Loucy (cell line): ENCODE measurements at regions not wholly inside any gene's neighbourhood (a gene's known extent, or its start where the extent isn't known, plus 50 kb on each side); places are given as distances from the start of the nearest gene placed in this dataset.

Experiments
- EZH2phosphoT487 ChIP-seq: fragments of 200-600 bp; IDR thresholded peaks from 2 replicates; pipeline ENCODE4 v1.6.1; 2018; ENCODE audit warnings: antibody characterized with exemption, mild to moderate bottlenecking, moderate library complexity, borderline replicate concordance
- TF ChIP-seq, protein P1 (sequence below): fragments of 200-600 bp; sonication (generic); conservative IDR thresholded peaks from 2 replicates; pipeline ENCODE4 v1.5.1; 2014; ENCODE audit warnings: mild to moderate bottlenecking, antibody characterized with exemption, low read length

DNA sequence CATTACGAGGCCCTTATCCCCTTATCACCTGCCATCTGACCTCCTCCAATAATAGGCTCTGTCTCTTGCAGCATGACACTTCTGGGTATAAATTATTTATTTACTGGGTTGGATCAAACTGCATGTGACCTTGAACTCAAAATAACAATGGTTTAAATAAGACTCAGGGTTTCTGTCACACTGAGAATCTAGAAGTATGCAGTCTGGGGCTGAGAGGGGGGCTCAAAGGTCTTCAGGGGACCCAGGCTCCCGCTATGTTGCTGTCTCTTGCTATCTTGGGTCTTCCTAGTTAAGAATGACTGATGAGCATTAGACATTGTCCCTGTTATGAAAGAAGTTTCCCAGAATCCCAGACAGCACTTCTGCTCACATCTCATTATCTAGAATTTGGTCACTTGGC, 133.5 kb downstream of the URB2 start:
- TF ChIP-seq, protein P1, sequence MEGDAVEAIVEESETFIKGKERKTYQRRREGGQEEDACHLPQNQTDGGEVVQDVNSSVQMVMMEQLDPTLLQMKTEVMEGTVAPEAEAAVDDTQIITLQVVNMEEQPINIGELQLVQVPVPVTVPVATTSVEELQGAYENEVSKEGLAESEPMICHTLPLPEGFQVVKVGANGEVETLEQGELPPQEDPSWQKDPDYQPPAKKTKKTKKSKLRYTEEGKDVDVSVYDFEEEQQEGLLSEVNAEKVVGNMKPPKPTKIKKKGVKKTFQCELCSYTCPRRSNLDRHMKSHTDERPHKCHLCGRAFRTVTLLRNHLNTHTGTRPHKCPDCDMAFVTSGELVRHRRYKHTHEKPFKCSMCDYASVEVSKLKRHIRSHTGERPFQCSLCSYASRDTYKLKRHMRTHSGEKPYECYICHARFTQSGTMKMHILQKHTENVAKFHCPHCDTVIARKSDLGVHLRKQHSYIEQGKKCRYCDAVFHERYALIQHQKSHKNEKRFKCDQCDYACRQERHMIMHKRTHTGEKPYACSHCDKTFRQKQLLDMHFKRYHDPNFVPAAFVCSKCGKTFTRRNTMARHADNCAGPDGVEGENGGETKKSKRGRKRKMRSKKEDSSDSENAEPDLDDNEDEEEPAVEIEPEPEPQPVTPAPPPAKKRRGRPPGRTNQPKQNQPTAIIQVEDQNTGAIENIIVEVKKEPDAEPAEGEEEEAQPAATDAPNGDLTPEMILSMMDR: no peak
- no peak for TF ChIP-seq EZH2phosphoT487
